DMS 273 (cell line): ENCODE measurements at regions not wholly inside any gene's neighbourhood (a gene's known extent, or its start where the extent isn't known, plus 50 kb on each side); places are given as distances from the start of the nearest gene placed in this dataset.
A peak's percentile ranks its signal among the peaks of the same experiment; 100 is the strongest.
"Not testable (repeated sequence)": the region's sequence is repeated elsewhere in the genome, so short reads cannot be mapped to it uniquely, and the experiment has no call there.

Experiments
- DNase-seq: peaks from one replicate; lab custom pipeline; 2025; ENCODE audit not compliant: unreplicated experiment; lab: John Stamatoyannopoulos, UW

DNA sequence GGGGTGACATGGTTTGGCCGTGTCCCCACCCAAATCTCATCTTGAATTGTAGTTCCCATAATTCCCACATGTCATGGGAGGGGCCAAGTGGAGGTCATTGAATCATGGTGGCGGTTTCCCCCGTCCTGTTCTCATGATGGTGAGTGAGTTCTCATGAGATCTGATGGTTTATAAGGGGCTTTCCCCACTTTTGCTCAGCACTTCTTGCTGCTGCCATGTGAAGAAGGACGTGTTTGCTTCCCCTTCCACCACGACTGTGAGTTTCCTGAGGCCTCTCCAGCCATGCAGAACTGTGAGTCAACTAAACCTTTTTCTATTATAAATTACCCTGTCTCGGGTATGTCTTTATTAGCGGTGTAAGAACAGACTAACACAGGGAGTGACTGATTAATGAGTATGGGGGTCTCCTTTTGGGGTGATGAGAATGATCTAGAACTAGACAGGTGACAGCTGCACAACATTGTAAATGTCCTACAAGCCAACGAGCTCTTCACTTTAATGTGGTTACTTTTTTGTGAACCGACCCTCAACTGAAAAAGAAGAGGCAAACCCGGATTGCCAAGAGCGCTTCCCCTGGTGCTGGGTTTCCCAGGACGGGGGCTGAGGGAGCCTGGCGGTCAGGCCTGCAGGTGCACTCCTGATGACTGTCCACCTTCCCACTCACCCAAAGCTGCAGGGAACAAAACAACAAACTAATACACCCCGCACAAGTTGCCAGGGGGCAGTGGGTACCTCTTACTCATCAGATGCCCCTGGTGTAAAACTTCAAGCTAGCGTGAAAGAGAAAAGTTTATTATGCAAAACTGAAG lies 90.1 kb downstream of the NCOR2 start:
- DNase-seq = no peak

DNA sequence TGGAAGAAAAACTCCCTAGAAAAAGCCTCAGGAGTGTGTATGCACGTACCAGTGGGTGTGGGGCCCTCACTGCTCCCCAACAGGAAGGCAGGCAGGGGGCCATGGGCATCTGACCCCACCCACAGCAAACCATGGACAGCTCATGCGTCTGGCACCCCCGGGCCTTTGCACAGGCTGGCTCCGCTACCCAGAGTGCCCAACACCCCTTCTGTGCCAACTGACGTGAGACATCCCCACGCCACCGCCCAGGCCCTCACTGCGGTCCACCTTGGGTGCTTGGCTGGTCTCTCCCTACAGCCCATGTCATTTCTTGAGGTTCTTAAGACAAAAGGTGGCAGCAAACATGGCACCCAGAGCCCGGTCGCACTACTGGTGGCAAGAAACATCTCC lies 91.4 kb downstream of the NCOR2 start:
- no peak for DNase-seq

DNA sequence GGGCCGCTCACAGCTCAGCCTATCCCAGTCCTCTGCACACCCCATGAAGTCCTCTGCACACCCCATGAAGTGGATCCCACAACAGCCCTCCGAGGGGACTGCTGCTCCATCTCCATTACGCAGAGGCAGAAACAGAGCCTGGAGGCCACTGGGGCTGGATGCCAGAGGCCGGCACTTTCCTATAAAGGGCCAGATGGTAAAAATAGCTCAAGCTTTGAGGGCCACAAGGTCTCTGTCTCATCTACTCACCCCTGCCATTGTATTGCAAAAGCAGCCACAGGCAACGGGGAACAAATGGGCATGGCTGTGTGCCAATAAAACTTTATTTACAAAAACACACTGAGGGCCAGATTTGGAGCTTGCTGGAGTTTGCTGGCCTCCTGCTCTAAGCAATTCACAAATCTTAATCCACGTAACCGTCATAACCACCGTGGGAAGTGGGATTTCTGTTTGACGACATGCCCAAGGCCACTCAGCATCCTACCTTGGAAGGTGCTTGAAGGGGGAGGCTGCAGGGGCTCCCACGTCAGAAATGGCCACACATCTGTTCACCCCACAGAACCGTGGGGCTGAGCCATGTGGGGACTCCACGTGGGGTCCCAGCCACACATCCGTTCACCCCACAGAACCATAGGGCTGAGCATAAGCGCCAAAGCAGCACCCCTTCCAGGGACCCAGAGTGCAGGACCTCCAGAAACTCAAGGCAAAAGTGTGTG lies 92.0 kb downstream of the NCOR2 start:
- no peak for DNase-seq

DNA sequence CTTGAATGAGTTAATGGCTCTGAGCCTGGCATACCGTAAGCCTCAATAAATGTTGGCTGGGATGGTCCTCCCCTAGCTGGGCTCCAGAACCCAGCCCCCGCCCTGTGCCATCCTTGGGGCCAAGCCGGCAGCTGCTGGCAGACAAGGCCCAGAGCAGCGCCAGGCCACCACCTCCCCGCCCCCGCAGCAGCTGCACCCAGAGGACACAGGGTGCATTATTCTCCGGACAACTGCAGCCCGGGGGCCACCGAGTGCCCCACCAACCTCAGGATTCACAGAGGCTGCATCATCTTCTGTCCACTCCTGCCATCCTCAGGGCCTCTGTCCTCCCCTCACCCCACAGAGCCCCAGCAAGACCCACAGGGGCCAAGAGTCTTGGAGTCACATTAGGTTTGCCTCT lies 92.7 kb downstream of the NCOR2 start:
- no peak for DNase-seq

DNA sequence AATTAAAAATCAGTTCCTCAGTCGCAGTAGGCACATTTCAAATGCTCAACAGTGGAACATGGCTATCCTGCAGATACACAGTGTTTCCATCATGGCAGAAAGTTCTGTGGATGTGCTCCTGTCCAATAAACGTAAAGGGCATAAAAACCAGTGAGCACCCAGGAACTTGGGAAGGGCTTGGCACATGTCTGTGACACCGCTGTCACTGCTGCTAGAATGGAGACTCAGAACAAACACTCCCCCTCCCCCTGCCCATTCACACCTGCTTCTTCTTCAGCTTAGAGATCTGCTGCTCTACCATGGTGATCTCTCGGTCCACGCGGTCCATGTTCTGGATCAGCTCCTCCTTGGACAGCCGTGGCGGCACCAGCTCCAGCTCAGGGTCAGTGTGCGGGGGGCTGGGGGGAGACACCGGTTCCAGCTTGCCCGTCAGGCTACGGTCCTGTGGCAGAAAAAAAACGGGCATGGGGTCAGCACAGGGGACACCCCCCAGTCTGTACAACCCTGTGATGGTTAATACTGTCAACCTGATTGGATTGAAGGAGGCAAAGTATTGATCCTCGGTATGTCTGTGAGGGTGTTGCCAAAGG lies 94.6 kb downstream of the NCOR2 start:
- DNase-seq = no peak

DNA sequence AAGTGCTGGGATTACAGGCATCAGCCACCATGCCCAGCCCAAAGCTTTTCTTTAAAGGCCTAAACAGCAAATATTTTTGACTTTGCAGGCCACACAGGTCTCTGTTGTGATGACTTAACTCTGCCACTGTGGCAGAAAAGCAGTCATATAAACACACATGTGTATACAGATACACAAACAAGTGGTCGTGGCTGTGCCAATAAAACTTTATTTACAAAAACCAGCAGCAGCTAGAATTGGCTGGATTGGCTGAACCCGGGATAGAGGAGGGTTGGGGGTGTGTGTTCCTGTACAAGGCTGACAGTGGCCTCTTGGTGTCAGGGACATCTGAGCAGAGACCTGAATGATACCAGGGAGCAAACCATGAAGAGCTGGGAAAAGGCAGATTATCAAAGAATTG lies 95.6 kb downstream of the NCOR2 start:
- no peak for DNase-seq

DNA sequence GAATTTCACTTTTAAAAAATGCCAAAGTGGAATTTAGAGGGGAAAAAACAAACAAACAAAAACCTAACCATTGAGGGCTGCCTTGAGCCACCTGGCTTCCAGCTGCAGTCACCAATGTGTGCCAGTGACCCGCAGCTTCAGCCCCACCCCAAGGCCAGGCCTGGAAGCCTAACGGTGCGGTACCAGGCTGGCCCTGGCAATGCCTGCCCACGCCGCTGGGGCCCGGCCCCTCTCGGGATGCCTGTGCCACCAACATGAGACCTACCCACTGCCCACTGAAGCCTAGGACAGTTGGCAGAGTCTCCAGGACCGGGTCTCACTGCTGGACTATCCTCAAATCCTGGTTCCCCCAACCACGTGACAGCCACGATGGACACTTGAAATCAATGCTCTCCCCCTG lies 96.6 kb downstream of the NCOR2 start:
- no peak for DNase-seq

DNA sequence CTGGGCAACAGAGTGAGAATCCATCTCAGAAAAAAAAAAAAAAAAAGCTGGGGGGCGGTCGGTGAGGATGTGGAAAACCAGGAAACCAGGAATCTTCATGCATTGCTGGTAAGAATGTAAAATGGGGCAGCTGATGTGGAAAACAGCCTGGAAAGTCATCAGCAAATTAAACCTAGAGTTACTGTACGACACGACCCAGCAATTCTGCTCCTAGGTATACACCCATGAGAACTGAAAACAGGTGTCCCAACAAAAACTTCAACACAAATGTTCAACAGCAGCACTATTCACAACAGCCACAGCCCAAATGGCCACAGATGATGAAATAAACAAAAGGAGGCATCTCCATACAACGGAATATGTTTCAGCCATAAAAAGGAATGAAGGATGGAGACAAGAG lies 97.3 kb downstream of the NCOR2 start:
- no peak for DNase-seq

DNA sequence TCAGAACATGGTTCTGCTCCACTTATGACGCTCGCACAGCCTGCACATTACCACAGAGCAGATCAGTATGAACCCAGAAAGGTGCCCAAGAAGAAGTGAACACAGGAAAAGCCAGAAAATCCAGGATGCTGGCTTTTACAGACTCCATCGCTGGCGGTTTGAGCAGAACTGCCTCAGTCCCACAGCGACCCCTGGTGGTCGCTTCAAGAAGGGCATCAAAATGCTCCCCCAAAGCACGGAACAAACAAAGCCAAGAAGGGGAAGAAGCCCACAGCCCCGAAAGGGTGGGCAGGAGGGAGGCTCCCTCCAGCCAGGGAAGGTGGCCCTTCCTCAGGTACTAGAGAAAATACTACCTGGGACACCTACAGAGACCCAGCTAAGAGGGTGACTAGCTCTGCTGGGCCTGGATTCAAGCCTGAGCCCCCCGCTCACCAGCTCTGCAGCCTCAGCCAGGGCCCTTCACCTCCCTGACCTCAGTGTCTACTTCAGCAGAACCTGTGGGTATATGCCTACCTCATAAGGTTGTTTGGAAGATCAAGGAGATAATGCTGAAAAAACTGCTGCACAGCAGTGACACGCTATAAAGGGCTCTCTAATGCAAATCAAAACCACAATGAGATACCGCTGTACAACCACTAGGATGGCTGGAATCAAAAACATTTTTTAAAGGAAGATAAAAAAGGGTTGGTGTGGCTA lies 98.1 kb downstream of the NCOR2 start:
- DNase-seq = peak; percentile 31

DNA sequence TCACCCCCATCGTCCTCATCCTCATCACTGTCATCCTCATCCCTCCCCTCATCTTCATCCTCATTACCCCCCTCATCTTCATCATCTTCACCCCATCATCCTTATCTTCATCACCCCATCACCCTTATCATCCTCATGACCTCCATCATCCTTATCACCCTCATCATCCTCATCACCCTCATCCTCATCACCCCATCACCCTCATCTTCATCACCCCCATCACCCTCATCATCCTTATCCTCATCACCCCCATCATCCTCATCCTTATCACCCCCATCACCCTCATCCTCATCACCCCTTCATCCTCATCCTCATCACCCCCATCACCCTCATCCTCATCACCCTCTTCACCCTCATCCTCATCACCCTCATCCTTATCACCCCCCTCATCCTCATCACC lies 99.9 kb downstream of the NCOR2 start:
- not testable (repeated sequence) for DNase-seq

DNA sequence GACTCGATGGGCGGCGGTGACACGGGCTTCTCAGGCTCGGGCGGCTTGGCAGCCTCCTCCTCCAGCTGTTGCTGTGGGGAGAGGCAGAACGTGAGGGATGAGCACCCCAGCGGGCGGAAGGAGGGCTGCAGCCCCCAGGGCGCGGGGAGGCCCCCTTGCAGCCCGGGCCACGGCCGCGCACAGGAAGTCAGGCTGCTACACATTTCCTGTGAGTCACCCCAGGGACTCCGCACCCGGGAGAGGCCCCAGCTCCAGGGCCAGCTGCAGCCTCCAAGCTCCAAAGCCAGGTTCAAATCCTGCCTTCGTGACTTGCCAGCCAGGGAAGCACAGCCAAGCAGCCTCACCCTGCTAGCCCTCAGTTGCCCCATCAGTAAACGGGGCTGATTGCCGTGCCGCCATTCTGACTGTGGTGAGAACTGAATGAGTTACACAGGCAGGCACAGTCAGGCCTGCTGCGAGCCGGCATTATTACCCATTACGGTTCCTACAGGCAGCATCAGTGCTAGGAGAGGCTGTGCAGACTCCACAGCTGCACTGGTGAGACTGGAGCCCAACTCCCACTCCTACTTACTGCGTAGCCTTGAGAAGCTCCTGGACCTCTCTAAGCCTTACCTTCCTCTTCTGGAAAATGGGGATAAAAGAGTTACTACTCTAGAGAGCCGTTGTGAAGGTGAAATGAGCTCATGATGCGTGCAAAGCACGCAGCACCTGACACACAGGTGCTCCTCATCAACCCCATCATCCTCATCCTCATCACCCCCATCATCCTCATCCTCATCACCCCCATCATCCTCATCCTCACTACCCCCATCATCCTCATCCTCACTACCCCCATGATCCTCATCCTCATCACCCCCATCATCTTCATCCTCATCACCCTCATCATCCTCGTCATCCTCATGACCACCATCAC lies 100.9 kb downstream of the NCOR2 start:
- DNase-seq = peak; percentile 31

DNA sequence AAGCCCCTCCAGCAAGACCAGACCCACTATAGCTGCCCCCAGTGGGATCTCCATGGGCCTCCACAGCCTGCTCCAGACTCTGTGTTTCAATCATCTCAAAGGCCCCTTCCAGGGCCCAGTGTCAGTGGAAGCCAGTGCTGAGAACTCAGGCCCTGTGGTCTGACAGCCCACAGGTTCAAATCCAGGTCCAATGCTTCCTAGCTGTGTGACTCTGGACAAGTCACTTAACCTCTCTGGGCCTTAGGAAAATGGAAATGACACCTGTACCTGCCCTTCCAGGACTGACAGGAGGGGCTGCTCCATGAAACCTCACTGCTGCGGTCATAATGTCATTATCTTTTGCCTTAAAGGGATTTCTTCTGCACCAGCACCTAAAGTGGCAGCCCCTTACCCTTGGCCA lies 101.9 kb downstream of the NCOR2 start:
- no peak for DNase-seq

DNA sequence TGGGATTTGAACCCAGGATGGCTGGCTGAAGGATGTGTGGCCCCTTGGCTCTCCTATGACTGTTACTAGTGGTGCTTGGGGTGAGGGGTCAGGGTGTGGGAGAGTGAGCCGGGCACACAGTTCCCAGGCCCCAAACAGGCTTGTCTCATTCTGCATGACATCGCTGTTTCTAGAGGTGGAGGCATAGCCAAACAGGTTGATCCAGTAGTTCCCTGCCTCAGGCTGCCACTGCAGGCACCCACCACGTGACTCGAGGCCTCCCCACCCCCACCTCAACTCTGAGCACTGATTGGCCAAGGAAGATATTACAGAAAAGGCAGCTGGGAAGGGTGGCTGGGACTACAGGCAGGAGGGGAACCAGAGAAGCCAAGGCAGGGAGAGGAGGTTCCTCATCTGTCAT lies 102.6 kb downstream of the NCOR2 start:
- no peak for DNase-seq

DNA sequence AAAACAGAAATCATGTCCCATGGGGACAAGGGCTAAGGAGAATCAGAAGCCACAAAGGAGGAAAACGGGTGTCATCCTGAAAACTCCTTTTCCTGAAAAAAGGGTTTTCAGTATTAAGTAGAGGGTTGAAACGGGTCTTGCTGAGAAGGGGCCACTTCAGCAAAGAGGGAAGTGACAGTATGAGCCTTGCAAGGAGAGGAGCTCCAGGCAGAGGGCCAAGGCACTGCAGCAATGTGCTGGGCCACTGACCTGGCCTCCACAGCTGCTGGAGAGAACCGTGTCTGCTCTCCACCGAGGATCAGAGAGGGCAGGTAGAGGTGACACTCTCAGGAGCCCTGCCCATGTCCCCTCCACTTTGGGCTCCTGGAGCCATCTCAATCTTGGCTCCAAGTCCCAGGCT lies 103.3 kb downstream of the NCOR2 start:
- peak; percentile 38 for DNase-seq

DNA sequence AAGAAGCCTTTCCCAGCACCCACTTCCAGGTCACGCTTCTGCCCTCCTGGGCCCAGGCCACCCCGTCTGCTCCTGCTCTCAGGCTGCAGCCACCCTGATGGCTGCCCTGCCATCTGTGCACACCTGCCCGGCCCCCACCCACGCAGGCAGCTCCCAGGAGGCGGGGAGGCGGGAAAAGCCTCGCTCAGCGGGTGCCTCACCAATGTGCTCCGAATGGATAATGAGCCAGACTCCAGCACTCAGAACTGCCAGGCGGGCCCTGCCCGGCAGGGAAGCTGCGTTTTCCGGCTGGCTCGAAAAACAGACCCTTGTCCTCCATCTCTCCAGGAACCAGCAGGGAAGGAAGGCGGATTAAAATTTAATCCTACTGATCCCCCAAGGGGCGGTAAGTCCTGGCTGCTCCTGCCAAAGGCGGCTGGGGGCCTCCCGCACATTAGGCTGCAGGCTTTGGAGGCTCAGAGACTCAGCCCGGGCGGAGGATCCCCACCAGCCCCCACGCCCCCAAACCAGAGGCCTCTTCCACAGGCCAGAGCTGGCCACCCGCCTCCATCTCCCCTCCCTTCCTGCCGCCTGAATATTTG lies 104.0 kb downstream of the NCOR2 start:
- peak; percentile 89 for DNase-seq

DNA sequence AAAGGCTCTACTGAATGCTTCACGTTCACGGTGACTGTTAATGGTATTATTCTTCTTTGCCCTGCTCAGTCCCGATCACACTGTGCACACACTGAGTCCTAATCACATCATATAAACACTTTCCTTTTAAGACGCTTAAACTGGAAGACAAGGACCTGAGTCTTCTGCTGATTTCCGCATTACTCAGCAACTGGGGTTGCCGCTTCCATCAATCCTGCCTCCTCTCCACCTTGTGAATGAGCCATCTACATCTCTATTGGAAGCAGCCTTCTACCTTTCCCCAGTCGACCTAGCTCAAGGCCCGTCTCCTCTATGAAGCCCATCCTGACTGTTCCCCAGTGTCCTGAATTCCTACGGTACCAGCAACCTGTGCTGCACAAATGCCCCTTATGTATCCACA lies 104.7 kb downstream of the NCOR2 start:
- no peak for DNase-seq

DNA sequence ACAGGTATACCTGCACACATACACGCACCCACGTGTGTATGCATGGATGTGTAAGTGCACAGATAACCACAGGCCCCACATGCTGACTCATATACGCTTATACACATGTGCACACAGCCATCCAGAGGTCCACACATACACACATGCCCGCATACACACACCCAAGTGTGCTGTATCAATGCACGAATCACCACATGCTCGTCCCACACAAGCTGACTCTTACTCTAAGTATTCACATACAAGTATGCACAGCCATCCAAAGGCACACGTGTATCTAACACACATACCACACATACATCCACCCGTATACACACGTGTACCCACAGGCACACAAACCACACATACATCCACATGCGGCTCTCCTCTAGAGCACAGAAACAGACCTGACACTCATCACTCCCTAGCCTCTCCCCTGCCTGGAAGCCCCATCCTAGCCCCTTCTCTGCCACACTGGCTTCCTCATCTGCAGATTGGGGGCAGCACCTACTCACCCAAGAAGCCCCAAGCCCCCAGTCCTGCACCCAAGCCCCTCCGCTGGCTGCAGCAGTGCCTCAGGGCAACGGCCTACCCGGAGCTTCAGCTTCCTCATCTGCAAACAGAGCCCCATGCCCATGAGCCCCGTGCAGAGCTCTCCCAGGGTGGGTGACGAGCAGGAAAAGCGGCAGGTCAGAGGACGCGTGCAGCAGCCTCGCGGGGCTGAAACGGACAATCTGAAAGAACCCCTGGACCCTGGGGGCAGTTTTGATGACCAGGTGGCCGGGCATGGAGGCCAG lies 105.4 kb downstream of the NCOR2 start:
- DNase-seq = no peak

DNA sequence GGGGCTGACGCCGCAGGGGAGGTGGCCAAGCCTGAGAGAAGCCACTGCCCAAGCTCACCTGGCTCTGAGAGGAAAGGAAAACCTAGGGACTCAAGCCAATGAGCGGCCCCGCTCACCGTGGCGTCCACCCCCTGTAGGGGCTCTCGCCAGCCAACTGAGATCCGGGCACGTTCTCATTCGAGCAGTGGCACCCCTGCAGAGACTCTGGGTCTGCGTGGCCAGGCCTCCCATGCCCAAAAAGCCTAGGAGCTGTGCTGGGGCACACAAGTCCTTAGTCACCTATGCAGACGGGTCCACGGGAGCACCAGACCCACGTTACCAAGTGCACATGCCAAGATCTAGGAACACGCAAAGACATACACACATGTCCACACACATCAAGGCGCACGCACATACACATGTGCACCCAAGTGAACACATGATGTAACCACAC lies 106.2 kb downstream of the NCOR2 start:
- no peak for DNase-seq

DNA sequence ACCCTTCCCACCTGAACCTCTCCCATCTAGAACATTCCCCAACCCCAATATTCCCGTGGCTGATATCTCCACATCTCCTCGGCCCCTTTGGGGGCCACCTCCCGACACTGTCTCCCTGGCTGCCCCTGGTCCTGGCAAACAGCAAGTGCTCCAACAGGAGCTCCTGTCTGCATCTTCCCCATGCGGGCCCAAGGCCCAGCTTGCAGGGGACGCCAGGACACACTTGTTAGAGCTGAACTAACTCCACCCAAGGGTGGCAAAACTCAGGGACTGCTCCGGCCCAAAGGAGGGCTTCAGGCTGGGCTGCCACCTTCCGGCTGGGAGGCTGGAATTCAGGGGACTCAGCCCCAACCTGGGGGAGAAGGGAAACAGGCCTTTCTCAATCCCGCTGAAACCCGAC lies 106.6 kb downstream of the NCOR2 start:
- DNase-seq = no peak
